HCT116 (cell line): ENCODE measurements at regions not wholly inside any gene's neighbourhood (a gene's known extent, or its start where the extent isn't known, plus 50 kb on each side); places are given as distances from the start of the nearest gene placed in this dataset.

ENCODE experiments used
- ATAC-seq: fragments of 200-7000 bp; cut with Tn5 transposase; 2 replicates; pipeline ENCODE4 v1.9.1; 2020; ENCODE audit warnings: mild to moderate bottlenecking, moderate library complexity
- BruUV-seq: library from RNA; stranded (reverse); fragments of 400-500 nt; replicated peaks from 2 replicates; lab custom pipeline; 2021; lab: Mats Ljungman, UMichigan
- CTCF ChIA-PET: fragments of 300-600 bp; sonication (Branson Sonifier 250); formaldehyde crosslinking; loops from one replicate; lab custom pipeline; 2021; ENCODE audit warnings: antibody characterized with exemption; lab: Charles Lee
- POLR2A ChIA-PET: fragments of 300-600, 350-600 bp; sonication (Branson Sonifier 250); formaldehyde crosslinking; loops from one replicate; lab custom pipeline; 2021; ENCODE audit warnings: antibody characterized with exemption; lab: Charles Lee
- RAD21 ChIA-PET, 2 experiments: fragments of 300-600 bp; sonication (Branson Sonifier 250); formaldehyde crosslinking; loops; one replicate each; lab custom pipeline; 2023; ENCODE audit warnings: low total read pairs in 2 of 2; ENCODE audit not compliant: uncharacterized antibody in 2 of 2, unreplicated experiment in 2 of 2, low non-redundant PET in 1 of 2; lab: Charles Lee
- DNase-seq: peaks from one replicate; pipeline ENCODE4 v3.0.0-alpha.2; 2010; ENCODE audit warnings: low read depth, low spot score
- H2AFZ ChIP-seq: fragments of 200-600 bp; shearing (Covaris generic), sonication (generic); 2 replicates; pipeline ENCODE4 v1.6.1; 2017; ENCODE audit warnings: low read depth, mixed run types, mixed read lengths, antibody characterized with exemption, low read length; ENCODE audit not compliant: poor library complexity, severe bottlenecking
- H3K27ac ChIP-seq: 2 replicates; pipeline ENCODE4 v1.5.1; 2012; ENCODE audit warnings: low read depth, low read length
- H3K27me3 ChIP-seq: fragments of 200-600 bp; sonication (generic); 2 replicates; pipeline ENCODE4 v1.6.1; 2016; ENCODE audit warnings: mixed run types, low read length, mixed read lengths; ENCODE audit not compliant: insufficient read depth
- H3K36me3 ChIP-seq, 2 experiments: fragments of 200-500 bp in 1 of 2; fragments of 200-600 bp in 1 of 2; sonication (Bioruptor generic) in 1 of 2; sonication (generic) in 1 of 2; 2 replicates each; pipeline versions ENCODE4 v1.5.1 to v1.6.1; 2014 to 2016; ENCODE audit warnings: low read length in 2 of 2, inconsistent platforms in 1 of 2, mixed read lengths in 1 of 2, mixed run types in 1 of 2; ENCODE audit not compliant: insufficient read depth in 2 of 2, control insufficient read depth in 1 of 2
- H3K4me1 ChIP-seq, 2 experiments: fragments of 200-600 bp in 1 of 2; sonication (generic) in 1 of 2; 2 replicates each; pipeline versions ENCODE4 v1.5.1 to v1.6.1; 2012 to 2017; ENCODE audit warnings: low read length in 2 of 2, inconsistent platforms in 1 of 2, mild to moderate bottlenecking in 1 of 2, mixed read lengths in 1 of 2, mixed run types in 1 of 2, moderate library complexity in 1 of 2; ENCODE audit not compliant: insufficient read depth in 2 of 2, control insufficient read depth in 1 of 2
- H3K4me2 ChIP-seq: fragments of 200-600 bp; sonication (generic); 2 replicates; pipeline ENCODE4 v1.6.1; 2017; ENCODE audit warnings: mixed run types, low read length, mixed read lengths
- H3K4me3 ChIP-seq, 2 experiments: fragments of 200-600 bp in 1 of 2; sonication (generic) in 1 of 2; replicated peaks in 1 of 2; 2 replicates each; pipeline ENCODE4 v1.5.1; 2011 to 2016; ENCODE audit warnings: low read length in 2 of 2, control low read depth in 1 of 2, low read depth in 1 of 2, mild to moderate bottlenecking in 1 of 2, mixed read lengths in 1 of 2, mixed run types in 1 of 2
- H3K79me2 ChIP-seq: fragments of 200-600 bp; sonication (generic); 2 replicates; pipeline ENCODE4 v1.6.1; 2017; ENCODE audit warnings: mild to moderate bottlenecking, mixed run types, low read length, moderate library complexity, mixed read lengths; ENCODE audit not compliant: insufficient read depth
- H3K9ac ChIP-seq: fragments of 200-600 bp; sonication (generic); 2 replicates; pipeline ENCODE4 v1.6.1; 2016; ENCODE audit warnings: low read length, mixed read lengths
- H3K9me2 ChIP-seq: fragments of 200-600 bp; sonication (generic), shearing (Covaris generic); 2 replicates; pipeline ENCODE4 v1.6.1; 2017; ENCODE audit warnings: mixed run types, mild to moderate bottlenecking, moderate library complexity; ENCODE audit not compliant: insufficient read depth
- H3K9me3 ChIP-seq, 2 experiments: fragments of 200-500 bp in 1 of 2; fragments of 200-600 bp in 1 of 2; sonication (Bioruptor generic) in 1 of 2; sonication (generic) in 1 of 2; 2 replicates each; pipeline ENCODE4 v1.6.1; 2014 to 2017; ENCODE audit warnings: low read length in 2 of 2, mixed read lengths in 2 of 2, inconsistent platforms in 1 of 2, low read depth in 1 of 2, mild to moderate bottlenecking in 1 of 2, mixed run types in 1 of 2, moderate library complexity in 1 of 2; ENCODE audit not compliant: control insufficient read depth in 1 of 2, insufficient read depth in 1 of 2
- H4K20me1 ChIP-seq: fragments of 200-600 bp; sonication (generic), shearing (Covaris generic); 2 replicates; pipeline ENCODE4 v1.6.1; 2017; ENCODE audit warnings: mixed run types, mild to moderate bottlenecking, moderate library complexity; ENCODE audit not compliant: insufficient read depth
- CBX3 ChIP-seq: IDR thresholded peaks from 2 replicates; pipeline ENCODE4 v1.6.1; 2012; ENCODE audit warnings: low read depth
- CEBPB ChIP-seq: IDR thresholded peaks from 2 replicates; pipeline ENCODE4 v1.6.1; 2012; ENCODE audit warnings: low read depth
- EZH2 ChIP-seq: fragments of 200-600 bp; sonication (generic); IDR thresholded peaks from 2 replicates; pipeline ENCODE4 v1.6.1; 2017; ENCODE audit warnings: antibody characterized with exemption, mixed run types
- EZH2phosphoT487 ChIP-seq: fragments of 200-600 bp; IDR thresholded peaks from 2 replicates; pipeline ENCODE4 v1.6.1; 2018; ENCODE audit warnings: antibody characterized with exemption, borderline replicate concordance
- FOSL1 ChIP-seq: IDR thresholded peaks from 2 replicates; pipeline ENCODE4 v1.6.1; 2012; ENCODE audit warnings: low read depth
- POLR2A ChIP-seq: IDR thresholded peaks from 2 replicates; pipeline ENCODE4 v1.7.0; 2011; ENCODE audit warnings: borderline replicate concordance; ENCODE audit not compliant: insufficient read depth, insufficient read length; ENCODE audit errors: extremely low read depth
- POLR2AphosphoS5 ChIP-seq: IDR thresholded peaks from 2 replicates; pipeline ENCODE4 v1.6.1; 2011; ENCODE audit warnings: mild to moderate bottlenecking, low read depth, low read length, moderate library complexity
- SIN3A ChIP-seq: IDR thresholded peaks from 2 replicates; pipeline ENCODE4 v1.6.1; 2012; ENCODE audit warnings: low read depth
- TCF7L2 ChIP-seq: IDR thresholded peaks from 2 replicates; pipeline ENCODE4 v1.7.0; 2011; ENCODE audit warnings: borderline replicate concordance, inconsistent platforms; ENCODE audit not compliant: insufficient read depth, insufficient read length; ENCODE audit errors: extremely low read depth
- ZNF274 ChIP-seq: fragments of 200-500 bp; sonication (Bioruptor generic); IDR thresholded peaks from 2 replicates; pipeline ENCODE4 v1.6.1; 2014; ENCODE audit warnings: mild to moderate bottlenecking, low read depth, low read length, inconsistent platforms
- intact Hi-C: fragments of 100-400 bp; cut with micrococcal nuclease; formaldehyde crosslinking; loops from 2 replicates; pipeline ENCODE4 v1.10.0; 2022
- TF ChIP-seq, protein P1 (sequence below), 3 experiments: fragments of 200-600 bp in 1 of 3; sonication (generic) in 1 of 3; IDR thresholded peaks in 2 of 3; conservative IDR thresholded peaks in 1 of 3; 2 replicates each; pipeline ENCODE4 v1.5.1; 2012 to 2017; ENCODE audit warnings: low read depth in 2 of 3, low read length in 2 of 3, antibody characterized with exemption in 1 of 3, borderline replicate concordance in 1 of 3, control low read depth in 1 of 3, mild to moderate bottlenecking in 1 of 3, mixed read lengths in 1 of 3, mixed run types in 1 of 3, moderate library complexity in 1 of 3; ENCODE audit not compliant: insufficient read depth in 1 of 3
- TF ChIP-seq, protein P2 (sequence below): IDR thresholded peaks from 2 replicates; pipeline ENCODE4 v1.6.1; 2012; ENCODE audit warnings: low read depth

- Histone ChIP-seq H3K9me3 (no peaks in the 10 kb centered on the region), H3K9me2 (no peaks in the 10 kb centered on the region), H3K9ac (no peak overlapping the region), H2AFZ (no peak overlapping the region), H4K20me1 (no peaks in the 10 kb centered on the region), H3K4me3 (no peak overlapping the region), H3K27me3 (no peaks in the 10 kb centered on the region), H3K4me1 (no peaks in the 10 kb centered on the region), H3K27ac (no peak overlapping the region), H3K36me3 (no peaks in the 10 kb centered on the region), H3K4me2 (no peak overlapping the region), H3K79me2 (no peaks in the 10 kb centered on the region)
- ATAC-seq (no peak), DNase-seq (no peak)
- no peak for TF ChIP-seq CBX3
- BruUV-seq: no TSS peak
- ChIA-PET RAD21 (interaction anchor here in 1 of 2 experiments (0.6 kb wide), 1 partner anchor 91 kb away, joined by 3 read pairs; no protein-coding TSS in a partner anchor), CTCF (no interaction called here), POLR2A (no interaction called here)
- intact Hi-C loops: no loop called here
Observed at GRCh38 chr6:139475241-139475640, 100.8 kb upstream of the CITED2 start.

DNA sequence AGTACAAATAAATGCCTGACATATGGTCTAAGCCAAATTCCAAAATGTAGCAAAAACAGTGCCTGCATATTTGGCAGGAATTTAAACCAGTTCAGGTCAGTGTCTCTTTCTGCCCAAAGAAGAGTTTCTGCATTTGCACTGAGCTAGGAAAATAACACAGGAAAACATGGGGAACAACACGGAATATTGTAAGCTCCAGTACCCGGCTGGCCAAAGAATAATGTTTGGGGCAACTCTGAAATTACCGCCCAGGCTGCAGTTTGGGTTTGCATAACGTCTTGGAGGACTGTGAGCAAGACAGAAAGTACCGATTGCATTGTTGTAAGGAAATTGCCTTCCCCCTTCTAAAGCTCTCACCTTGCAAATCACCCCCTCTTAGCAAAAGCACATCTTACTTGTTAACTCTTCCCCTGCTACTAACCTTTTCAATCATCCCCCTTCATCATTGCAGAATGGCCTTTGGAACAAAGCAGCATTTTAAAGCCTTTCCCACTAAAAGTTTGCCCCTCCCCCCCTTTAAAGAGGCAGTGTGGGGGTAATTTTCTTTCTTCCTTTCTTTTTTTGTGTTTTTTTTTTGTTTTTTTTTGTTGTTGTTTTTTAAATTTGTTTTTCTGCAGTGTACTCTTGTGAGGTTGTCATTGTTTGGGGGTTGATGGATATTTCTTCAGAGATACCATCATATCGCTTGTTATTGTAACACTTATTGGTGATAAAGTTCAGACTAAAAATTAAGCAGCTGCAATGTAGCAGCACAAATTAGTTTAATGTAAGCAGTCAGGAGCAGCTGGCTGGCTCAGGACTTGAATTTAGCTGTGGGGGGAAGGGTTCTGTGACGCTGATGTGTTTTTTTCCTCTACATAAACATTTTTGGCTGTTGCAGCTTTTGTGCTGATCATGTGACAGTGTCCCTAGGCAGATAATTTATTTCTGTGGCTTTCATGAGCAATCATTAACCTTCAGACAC is 100.0 kb upstream of the CITED2 start:
- ChIA-PET CTCF (no interaction called here), RAD21 (interaction anchor here in 1 of 2 experiments (0.6 kb wide), 1 partner anchor 90 kb away, joined by 3 read pairs; no protein-coding TSS in a partner anchor), POLR2A (no interaction called here)
- H4K20me1 ChIP-seq: no peaks in the 10 kb centered on the region
- no peaks in the 10 kb centered on the region for H3K36me3 ChIP-seq
- H3K9me2 ChIP-seq: no peaks in the 10 kb centered on the region
- ATAC-seq (no peak), DNase-seq (no peak)
- no peaks in the 10 kb centered on the region for H3K9me3 ChIP-seq
- H3K4me1 ChIP-seq: no peaks in the 10 kb centered on the region
- BruUV-seq: no TSS peak
- H3K4me2 ChIP-seq: no peak overlapping the region
- no peak overlapping the region for H3K9ac ChIP-seq
- no peaks in the 10 kb centered on the region for H3K79me2 ChIP-seq
- H3K4me3 ChIP-seq: no peak overlapping the region
- intact Hi-C loops: no loop called here
- no peaks in the 10 kb centered on the region for H3K27me3 ChIP-seq
- H3K27ac ChIP-seq: no peak overlapping the region
- H2AFZ ChIP-seq: no peak overlapping the region
- TF ChIP-seq ZNF274 (no peak), CEBPB (no peak), EZH2 (no peak), SIN3A (no peak), FOSL1 (no peak), CBX3 (no peak), EZH2phosphoT487 (no peak), POLR2AphosphoS5 (no peak), TCF7L2 (no peak), POLR2A (no peak)
- TF ChIP-seq, protein P1, sequence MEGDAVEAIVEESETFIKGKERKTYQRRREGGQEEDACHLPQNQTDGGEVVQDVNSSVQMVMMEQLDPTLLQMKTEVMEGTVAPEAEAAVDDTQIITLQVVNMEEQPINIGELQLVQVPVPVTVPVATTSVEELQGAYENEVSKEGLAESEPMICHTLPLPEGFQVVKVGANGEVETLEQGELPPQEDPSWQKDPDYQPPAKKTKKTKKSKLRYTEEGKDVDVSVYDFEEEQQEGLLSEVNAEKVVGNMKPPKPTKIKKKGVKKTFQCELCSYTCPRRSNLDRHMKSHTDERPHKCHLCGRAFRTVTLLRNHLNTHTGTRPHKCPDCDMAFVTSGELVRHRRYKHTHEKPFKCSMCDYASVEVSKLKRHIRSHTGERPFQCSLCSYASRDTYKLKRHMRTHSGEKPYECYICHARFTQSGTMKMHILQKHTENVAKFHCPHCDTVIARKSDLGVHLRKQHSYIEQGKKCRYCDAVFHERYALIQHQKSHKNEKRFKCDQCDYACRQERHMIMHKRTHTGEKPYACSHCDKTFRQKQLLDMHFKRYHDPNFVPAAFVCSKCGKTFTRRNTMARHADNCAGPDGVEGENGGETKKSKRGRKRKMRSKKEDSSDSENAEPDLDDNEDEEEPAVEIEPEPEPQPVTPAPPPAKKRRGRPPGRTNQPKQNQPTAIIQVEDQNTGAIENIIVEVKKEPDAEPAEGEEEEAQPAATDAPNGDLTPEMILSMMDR (IDR thresholded peaks at IDR 0.05 in 2 of 3, conservative IDR thresholded peaks at IDR 0.05 in 1 of 3; ENCODE audit: borderline replicate concordance in 1 of 3, insufficient read depth in 1 of 3, low read depth in 2 of 3, low read length in 2 of 3): no peak
- TF ChIP-seq, protein P2, sequence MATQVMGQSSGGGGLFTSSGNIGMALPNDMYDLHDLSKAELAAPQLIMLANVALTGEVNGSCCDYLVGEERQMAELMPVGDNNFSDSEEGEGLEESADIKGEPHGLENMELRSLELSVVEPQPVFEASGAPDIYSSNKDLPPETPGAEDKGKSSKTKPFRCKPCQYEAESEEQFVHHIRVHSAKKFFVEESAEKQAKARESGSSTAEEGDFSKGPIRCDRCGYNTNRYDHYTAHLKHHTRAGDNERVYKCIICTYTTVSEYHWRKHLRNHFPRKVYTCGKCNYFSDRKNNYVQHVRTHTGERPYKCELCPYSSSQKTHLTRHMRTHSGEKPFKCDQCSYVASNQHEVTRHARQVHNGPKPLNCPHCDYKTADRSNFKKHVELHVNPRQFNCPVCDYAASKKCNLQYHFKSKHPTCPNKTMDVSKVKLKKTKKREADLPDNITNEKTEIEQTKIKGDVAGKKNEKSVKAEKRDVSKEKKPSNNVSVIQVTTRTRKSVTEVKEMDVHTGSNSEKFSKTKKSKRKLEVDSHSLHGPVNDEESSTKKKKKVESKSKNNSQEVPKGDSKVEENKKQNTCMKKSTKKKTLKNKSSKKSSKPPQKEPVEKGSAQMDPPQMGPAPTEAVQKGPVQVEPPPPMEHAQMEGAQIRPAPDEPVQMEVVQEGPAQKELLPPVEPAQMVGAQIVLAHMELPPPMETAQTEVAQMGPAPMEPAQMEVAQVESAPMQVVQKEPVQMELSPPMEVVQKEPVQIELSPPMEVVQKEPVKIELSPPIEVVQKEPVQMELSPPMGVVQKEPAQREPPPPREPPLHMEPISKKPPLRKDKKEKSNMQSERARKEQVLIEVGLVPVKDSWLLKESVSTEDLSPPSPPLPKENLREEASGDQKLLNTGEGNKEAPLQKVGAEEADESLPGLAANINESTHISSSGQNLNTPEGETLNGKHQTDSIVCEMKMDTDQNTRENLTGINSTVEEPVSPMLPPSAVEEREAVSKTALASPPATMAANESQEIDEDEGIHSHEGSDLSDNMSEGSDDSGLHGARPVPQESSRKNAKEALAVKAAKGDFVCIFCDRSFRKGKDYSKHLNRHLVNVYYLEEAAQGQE: no peak
